GM19043 (cell line): ENCODE measurements at regions not wholly inside any gene's neighbourhood (a gene's known extent, or its start where the extent isn't known, plus 50 kb on each side); places are given as distances from the start of the nearest gene placed in this dataset.
A peak's percentile ranks its signal among the peaks of the same experiment; 100 is the strongest.

Experiments
- ATAC-seq: cut with Tn5 transposase; IDR thresholded peaks from one replicate; pipeline ENCODE4 v1.9.1; 2021; ENCODE audit warnings: low read depth; ENCODE audit not compliant: unreplicated experiment

GRCh38 chrY:12981074-12981473 lies 76.4 kb downstream of the DDX3Y start:
- ATAC-seq = no peak

- ATAC-seq = no peak
These were observed 77.7 kb downstream of the DDX3Y start for GRCh38 chrY:12982249-12982829.

- no peak for ATAC-seq
These were observed 80.1 kb downstream of the DDX3Y start for GRCh38 chrY:12984637-12985344.

GRCh38 chrY:13017493-13017892 lies 112.8 kb downstream of the DDX3Y start:
- no peak for ATAC-seq

GRCh38 chrY:13019486-13019885 lies 114.8 kb downstream of the DDX3Y start:
- ATAC-seq = no peak

- no peak for ATAC-seq
These were observed 116.2 kb downstream of the DDX3Y start for GRCh38 chrY:13020839-13021238.

GRCh38 chrY:13023607-13024006 lies 118.9 kb downstream of the DDX3Y start:
- ATAC-seq = no peak

GRCh38 chrY:13024447-13024846 lies 119.8 kb downstream of the DDX3Y start:
- no peak for ATAC-seq

- no peak for ATAC-seq
These were observed 122.2 kb downstream of the DDX3Y start for GRCh38 chrY:13026906-13027305.

GRCh38 chrY:13040232-13040631 lies 135.6 kb downstream of the DDX3Y start:
- no peak for ATAC-seq

GRCh38 chrY:13053501-13053900 lies 148.8 kb downstream of the DDX3Y start:
- ATAC-seq = no peak

- ATAC-seq = no peak
These were observed 161.7 kb downstream of the DDX3Y start for GRCh38 chrY:13066372-13066771.

- ATAC-seq = no peak
These were observed 164.0 kb downstream of the DDX3Y start for GRCh38 chrY:13068696-13069095.

- no peak for ATAC-seq
These were observed 164.4 kb downstream of the DDX3Y start for GRCh38 chrY:13069111-13069510.

GRCh38 chrY:13082748-13083147 lies 178.1 kb downstream of the DDX3Y start:
- ATAC-seq = no peak

- no peak for ATAC-seq
These were observed 186.9 kb downstream of the DDX3Y start for GRCh38 chrY:13091575-13091974.

- no peak for ATAC-seq
These were observed 188.3 kb downstream of the DDX3Y start for GRCh38 chrY:13092986-13093385.

- no peak for ATAC-seq
These were observed 188.8 kb downstream of the DDX3Y start for GRCh38 chrY:13093461-13093860.

GRCh38 chrY:13094411-13094810 lies 189.7 kb downstream of the DDX3Y start:
- ATAC-seq = no peak

GRCh38 chrY:13094904-13095600 lies 190.4 kb downstream of the DDX3Y start:
- no peak for ATAC-seq

GRCh38 chrY:13126881-13127456 lies 222.3 kb downstream of the DDX3Y start:
- ATAC-seq = peak; percentile 73
